ENCODE measurements at regions not wholly inside any gene's neighbourhood (a gene's known extent, or its start where the extent isn't known, plus 50 kb on each side); places are given as distances from the start of the nearest gene placed in this dataset.

GRCh38 chr12:60251091-60251490 lies 655.3 kb downstream of the SLC16A7 start:
- 30 to 50% methylated on average over 2 of the region's 3 CpGs for WGBS, 2 experiments
- no peak overlapping the region for H3K27ac ChIP-seq (ENCODE audit: insufficient read depth, low read depth, low read length, poor library complexity, severe bottlenecking)
- no peaks in the 10 kb centered on the region for H3K4me1 ChIP-seq (ENCODE audit: control insufficient read depth, insufficient read depth, low read length)
- H3K4me3 ChIP-seq (ENCODE audit: insufficient read depth, low read depth, low read length), result no peak overlapping the region
- no peaks in the 10 kb centered on the region for H3K9me3 ChIP-seq (ENCODE audit: control insufficient read depth, low read length)
- no peaks in the 10 kb centered on the region for H3K27me3 ChIP-seq (ENCODE audit: control insufficient read depth, insufficient read depth, low read length, poor library complexity, severe bottlenecking)
- H3K36me3 ChIP-seq (ENCODE audit: control insufficient read depth, insufficient read depth, low read length), result no peaks in the 10 kb centered on the region

- WGBS, 2 experiments, result 90 to 93% methylated on average over 5 to 7 of the region's 7 CpGs
- no peaks in the 10 kb centered on the region for H3K9me3 ChIP-seq (ENCODE audit: control insufficient read depth, low read length)
- H3K27ac ChIP-seq (ENCODE audit: insufficient read depth, low read depth, low read length, poor library complexity, severe bottlenecking), result no peak overlapping the region
- no peaks in the 10 kb centered on the region for H3K4me1 ChIP-seq (ENCODE audit: control insufficient read depth, insufficient read depth, low read length)
- no peaks in the 10 kb centered on the region for H3K27me3 ChIP-seq (ENCODE audit: control insufficient read depth, insufficient read depth, low read length, poor library complexity, severe bottlenecking)
- H3K36me3 ChIP-seq (ENCODE audit: control insufficient read depth, insufficient read depth, low read length), result no peaks in the 10 kb centered on the region
- no peak overlapping the region for H3K4me3 ChIP-seq (ENCODE audit: insufficient read depth, low read depth, low read length)
Observed at GRCh38 chr12:60252359-60253096, 656.7 kb downstream of the SLC16A7 start.

- Histone ChIP-seq H3K9me3 (ENCODE audit: control insufficient read depth, low read length) (no peaks in the 10 kb centered on the region), H3K4me1 (ENCODE audit: control insufficient read depth, insufficient read depth, low read length) (no peaks in the 10 kb centered on the region), H3K4me3 (ENCODE audit: insufficient read depth, low read depth, low read length) (no peak overlapping the region), H3K36me3 (ENCODE audit: control insufficient read depth, insufficient read depth, low read length) (no peaks in the 10 kb centered on the region), H3K27ac (ENCODE audit: insufficient read depth, low read depth, low read length, poor library complexity, severe bottlenecking) (no peak overlapping the region), H3K27me3 (ENCODE audit: control insufficient read depth, insufficient read depth, low read length, poor library complexity, severe bottlenecking) (no peaks in the 10 kb centered on the region)
- 91 to 100% methylated on average over 1 of the region's 1 CpG for WGBS, 2 experiments
Observed at GRCh38 chr12:60255044-60255443, 659.2 kb downstream of the SLC16A7 start.

GRCh38 chr12:60257063-60257462 lies 661.2 kb downstream of the SLC16A7 start:
- no peak overlapping the region for H3K4me3 ChIP-seq (ENCODE audit: insufficient read depth, low read depth, low read length)
- 86 to 100% methylated on average over 1 of the region's 1 CpG for WGBS, 2 experiments
- H3K4me1 ChIP-seq (ENCODE audit: control insufficient read depth, insufficient read depth, low read length), result no peaks in the 10 kb centered on the region
- H3K36me3 ChIP-seq (ENCODE audit: control insufficient read depth, insufficient read depth, low read length), result no peaks in the 10 kb centered on the region
- no peaks in the 10 kb centered on the region for H3K27me3 ChIP-seq (ENCODE audit: control insufficient read depth, insufficient read depth, low read length, poor library complexity, severe bottlenecking)
- no peak overlapping the region for H3K27ac ChIP-seq (ENCODE audit: insufficient read depth, low read depth, low read length, poor library complexity, severe bottlenecking)
- no peaks in the 10 kb centered on the region for H3K9me3 ChIP-seq (ENCODE audit: control insufficient read depth, low read length)

GRCh38 chr12:60259225-60259624 lies 663.4 kb downstream of the SLC16A7 start:
- no peak overlapping the region for H3K27ac ChIP-seq (ENCODE audit: insufficient read depth, low read depth, low read length, poor library complexity, severe bottlenecking)
- 90 to 98% methylated on average over 2 to 3 of the region's 3 CpGs for WGBS, 2 experiments
- no peaks in the 10 kb centered on the region for H3K27me3 ChIP-seq (ENCODE audit: control insufficient read depth, insufficient read depth, low read length, poor library complexity, severe bottlenecking)
- no peaks in the 10 kb centered on the region for H3K4me1 ChIP-seq (ENCODE audit: control insufficient read depth, insufficient read depth, low read length)
- no peak overlapping the region for H3K4me3 ChIP-seq (ENCODE audit: insufficient read depth, low read depth, low read length)
- no peaks in the 10 kb centered on the region for H3K36me3 ChIP-seq (ENCODE audit: control insufficient read depth, insufficient read depth, low read length)
- no peaks in the 10 kb centered on the region for H3K9me3 ChIP-seq (ENCODE audit: control insufficient read depth, low read length)

- Histone ChIP-seq H3K27me3 (ENCODE audit: control insufficient read depth, insufficient read depth, low read length, poor library complexity, severe bottlenecking) (no peaks in the 10 kb centered on the region), H3K4me3 (ENCODE audit: insufficient read depth, low read depth, low read length) (no peak overlapping the region), H3K9me3 (ENCODE audit: control insufficient read depth, low read length) (no peaks in the 10 kb centered on the region), H3K27ac (ENCODE audit: insufficient read depth, low read depth, low read length, poor library complexity, severe bottlenecking) (no peak overlapping the region), H3K36me3 (ENCODE audit: control insufficient read depth, insufficient read depth, low read length) (no peaks in the 10 kb centered on the region), H3K4me1 (ENCODE audit: control insufficient read depth, insufficient read depth, low read length) (no peaks in the 10 kb centered on the region)
- 90% methylated on average over 3 of the region's 4 CpGs; no CpG with 5 or more reads in 1 of the 2 experiments for WGBS, 2 experiments
Observed at GRCh38 chr12:60262378-60262777, 666.5 kb downstream of the SLC16A7 start.

GRCh38 chr12:60263161-60263560 lies 667.3 kb downstream of the SLC16A7 start:
- Histone ChIP-seq H3K27me3 (ENCODE audit: control insufficient read depth, insufficient read depth, low read length, poor library complexity, severe bottlenecking) (no peaks in the 10 kb centered on the region), H3K4me3 (ENCODE audit: insufficient read depth, low read depth, low read length) (no peak overlapping the region), H3K27ac (ENCODE audit: insufficient read depth, low read depth, low read length, poor library complexity, severe bottlenecking) (no peak overlapping the region), H3K36me3 (ENCODE audit: control insufficient read depth, insufficient read depth, low read length) (no peaks in the 10 kb centered on the region), H3K9me3 (ENCODE audit: control insufficient read depth, low read length) (no peaks in the 10 kb centered on the region), H3K4me1 (ENCODE audit: control insufficient read depth, insufficient read depth, low read length) (no peaks in the 10 kb centered on the region)

- Histone ChIP-seq H3K4me1 (ENCODE audit: control insufficient read depth, insufficient read depth, low read length) (no peaks in the 10 kb centered on the region), H3K36me3 (ENCODE audit: control insufficient read depth, insufficient read depth, low read length) (no peaks in the 10 kb centered on the region), H3K27me3 (ENCODE audit: control insufficient read depth, insufficient read depth, low read length, poor library complexity, severe bottlenecking) (no peaks in the 10 kb centered on the region), H3K27ac (ENCODE audit: insufficient read depth, low read depth, low read length, poor library complexity, severe bottlenecking) (no peak overlapping the region), H3K4me3 (ENCODE audit: insufficient read depth, low read depth, low read length) (no peak overlapping the region), H3K9me3 (ENCODE audit: control insufficient read depth, low read length) (no peaks in the 10 kb centered on the region)
- 91 to 100% methylated on average over 1 to 2 of the region's 2 CpGs for WGBS, 2 experiments
Observed at GRCh38 chr12:60263836-60264493, 668.1 kb downstream of the SLC16A7 start.

GRCh38 chr12:60265741-60266140 lies 669.9 kb downstream of the SLC16A7 start:
- Histone ChIP-seq H3K4me1 (ENCODE audit: control insufficient read depth, insufficient read depth, low read length) (no peaks in the 10 kb centered on the region), H3K27ac (ENCODE audit: insufficient read depth, low read depth, low read length, poor library complexity, severe bottlenecking) (no peak overlapping the region), H3K27me3 (ENCODE audit: control insufficient read depth, insufficient read depth, low read length, poor library complexity, severe bottlenecking) (no peaks in the 10 kb centered on the region), H3K9me3 (ENCODE audit: control insufficient read depth, low read length) (no peaks in the 10 kb centered on the region), H3K36me3 (ENCODE audit: control insufficient read depth, insufficient read depth, low read length) (no peaks in the 10 kb centered on the region), H3K4me3 (ENCODE audit: insufficient read depth, low read depth, low read length) (no peak overlapping the region)
- 85% methylated on average over 1 of the region's 1 CpG; no CpG with 5 or more reads in 1 of the 2 experiments for WGBS, 2 experiments

GRCh38 chr12:60266381-60266852 lies 670.6 kb downstream of the SLC16A7 start:
- H3K4me1 ChIP-seq (ENCODE audit: control insufficient read depth, insufficient read depth, low read length), result no peaks in the 10 kb centered on the region
- no peaks in the 10 kb centered on the region for H3K9me3 ChIP-seq (ENCODE audit: control insufficient read depth, low read length)
- H3K4me3 ChIP-seq (ENCODE audit: insufficient read depth, low read depth, low read length), result no peak overlapping the region
- H3K27me3 ChIP-seq (ENCODE audit: control insufficient read depth, insufficient read depth, low read length, poor library complexity, severe bottlenecking), result no peaks in the 10 kb centered on the region
- no peaks in the 10 kb centered on the region for H3K36me3 ChIP-seq (ENCODE audit: control insufficient read depth, insufficient read depth, low read length)
- no peak overlapping the region for H3K27ac ChIP-seq (ENCODE audit: insufficient read depth, low read depth, low read length, poor library complexity, severe bottlenecking)
- WGBS, 2 experiments, result 98 to 100% methylated on average over 4 of the region's 4 CpGs

Data from ectodermal cell (in vitro differentiated cells).